ENCODE measurements at regions not wholly inside any gene's neighbourhood (a gene's known extent, or its start where the extent isn't known, plus 50 kb on each side); places are given as distances from the start of the nearest gene placed in this dataset.
"Not testable (repeated sequence)": the region's sequence is repeated elsewhere in the genome, so short reads cannot be mapped to it uniquely, and the experiment has no call there.

GRCh38 chr21:24617819-24618218 is 989.5 kb downstream of the MRPL39 start:
- no peak for DNase-seq (ENCODE audit: low spot score)

- no peak for DNase-seq (ENCODE audit: low spot score)
Measured at GRCh38 chr21:24594082-24594481, 1013.2 kb downstream of the MRPL39 start.

GRCh38 chr21:24590261-24590660 is 1017.0 kb downstream of the MRPL39 start:
- no peak for DNase-seq (ENCODE audit: low spot score)

- no peak for DNase-seq (ENCODE audit: low spot score)
Measured at GRCh38 chr21:24583473-24583872, 1023.8 kb downstream of the MRPL39 start.

GRCh38 chr21:24577301-24577700 is 1030.0 kb downstream of the MRPL39 start:
- no peak for DNase-seq (ENCODE audit: low spot score)

GRCh38 chr21:24561291-24561690 is 1046.0 kb downstream of the MRPL39 start:
- no peak for DNase-seq (ENCODE audit: low spot score)

- DNase-seq (ENCODE audit: low spot score) = no peak
Measured at GRCh38 chr21:24552491-24552890, 1054.8 kb downstream of the MRPL39 start.

- no peak for DNase-seq (ENCODE audit: low spot score)
Measured at GRCh38 chr21:24545807-24546361, 1061.4 kb downstream of the MRPL39 start.

- DNase-seq (ENCODE audit: low spot score) = no peak
Measured at GRCh38 chr21:24514081-24514733, 1093.1 kb downstream of the MRPL39 start.

- DNase-seq (ENCODE audit: low spot score) = no peak
Measured at GRCh38 chr21:24509131-24509530, 1098.2 kb downstream of the MRPL39 start.

- no peak for DNase-seq (ENCODE audit: low spot score)
Measured at GRCh38 chr21:24486973-24487372, 1120.3 kb downstream of the MRPL39 start.

GRCh38 chr21:24483361-24483760 is 1123.9 kb downstream of the MRPL39 start:
- DNase-seq (ENCODE audit: low spot score) = not testable (repeated sequence)

- DNase-seq (ENCODE audit: low spot score) = no peak
Measured at GRCh38 chr21:24470852-24471251, 1136.4 kb downstream of the MRPL39 start.

- DNase-seq (ENCODE audit: low spot score) = no peak
Measured at GRCh38 chr21:24456358-24456757, 1150.9 kb downstream of the MRPL39 start.

GRCh38 chr21:24450119-24450518 is 1157.2 kb downstream of the MRPL39 start:
- DNase-seq (ENCODE audit: low spot score) = no peak

- DNase-seq (ENCODE audit: low spot score) = no peak
Measured at GRCh38 chr21:24445517-24445916, 1161.8 kb downstream of the MRPL39 start.

GRCh38 chr21:24444736-24445135 is 1162.5 kb downstream of the MRPL39 start:
- DNase-seq (ENCODE audit: low spot score) = no peak

- DNase-seq (ENCODE audit: low spot score) = no peak
Measured at GRCh38 chr21:24436236-24436635, 1171.0 kb downstream of the MRPL39 start.

GRCh38 chr21:24428591-24429199 is 1178.6 kb downstream of the MRPL39 start:
- DNase-seq (ENCODE audit: low spot score) = no peak

- no peak for DNase-seq (ENCODE audit: low spot score)
Measured at GRCh38 chr21:24424776-24425175, 1182.5 kb downstream of the MRPL39 start.

- no peak for DNase-seq (ENCODE audit: low spot score)
Measured at GRCh38 chr21:24423546-24423945, 1183.7 kb downstream of the MRPL39 start.

- DNase-seq (ENCODE audit: low spot score) = no peak
Measured at GRCh38 chr21:24420689-24421088, 1186.6 kb downstream of the MRPL39 start.

- not testable (repeated sequence) for DNase-seq (ENCODE audit: low spot score)
Measured at GRCh38 chr21:24419641-24420040, 1187.6 kb downstream of the MRPL39 start.
